Karpas-422 (cell line): ENCODE measurements at regions not wholly inside any gene's neighbourhood (a gene's known extent, or its start where the extent isn't known, plus 50 kb on each side); places are given as distances from the start of the nearest gene placed in this dataset.

Source experiments
- DNase-seq: peaks from one replicate; pipeline ENCODE4 v3.0.0-alpha.2; 2015
- H2AFZ ChIP-seq: fragments of 200-600 bp; sonication (generic); 2 replicates; pipeline ENCODE4 v1.6.1; 2014; ENCODE audit warnings: antibody characterized with exemption, low read length, mixed read lengths
- H3K27ac ChIP-seq: fragments of 200-600 bp; sonication (generic); 2 replicates; pipeline ENCODE4 v1.5.1; 2014; ENCODE audit warnings: mild to moderate bottlenecking, low read length, moderate library complexity
- H3K27me3 ChIP-seq: fragments of 200-600 bp; sonication (generic); 2 replicates; pipeline ENCODE4 v1.6.1; 2014; ENCODE audit warnings: low read length, mixed read lengths
- H3K36me3 ChIP-seq: fragments of 200-600 bp; sonication (generic); 2 replicates; pipeline ENCODE4 v1.6.1; 2014; ENCODE audit warnings: low read length, mixed read lengths; ENCODE audit not compliant: insufficient read depth
- H3K4me1 ChIP-seq: fragments of 200-600 bp; sonication (generic); 2 replicates; pipeline ENCODE4 v1.6.1; 2014; ENCODE audit warnings: mild to moderate bottlenecking, low read length, mixed read lengths
- H3K4me2 ChIP-seq: fragments of 200-600 bp; sonication (generic); 2 replicates; pipeline ENCODE4 v1.6.1; 2014; ENCODE audit warnings: low read length, low read depth, mild to moderate bottlenecking; ENCODE audit not compliant: poor library complexity, severe bottlenecking
- H3K4me3 ChIP-seq: fragments of 200-600 bp; sonication (generic); 2 replicates; pipeline ENCODE4 v1.5.1; 2014; ENCODE audit warnings: mild to moderate bottlenecking, antibody characterized with exemption, low read length, mixed read lengths
- H3K79me2 ChIP-seq: fragments of 200-600 bp; sonication (generic); 2 replicates; pipeline ENCODE4 v1.6.1; 2014; ENCODE audit warnings: mild to moderate bottlenecking, low read length, mixed read lengths
- H3K9ac ChIP-seq: fragments of 200-600 bp; sonication (generic); 2 replicates; pipeline ENCODE4 v1.6.0; 2014; ENCODE audit warnings: low read length
- H3K9me2 ChIP-seq: fragments of 200-600 bp; sonication (generic), shearing (Covaris generic); replicated peaks from 2 replicates; pipeline ENCODE4 v1.6.0; 2014; ENCODE audit warnings: mild to moderate bottlenecking, low read length, moderate library complexity; ENCODE audit not compliant: insufficient read depth
- H3K9me3 ChIP-seq: fragments of 300-700, 200-600 bp; sonication (generic); 2 replicates; pipeline ENCODE4 v1.6.1; 2014; ENCODE audit warnings: low read length, mixed read lengths
- H4K20me1 ChIP-seq: fragments of 200-600 bp; sonication (generic); 2 replicates; pipeline ENCODE4 v1.6.1; 2014; ENCODE audit warnings: mild to moderate bottlenecking, antibody characterized with exemption, low read length, low read depth; ENCODE audit not compliant: insufficient read depth

DNA sequence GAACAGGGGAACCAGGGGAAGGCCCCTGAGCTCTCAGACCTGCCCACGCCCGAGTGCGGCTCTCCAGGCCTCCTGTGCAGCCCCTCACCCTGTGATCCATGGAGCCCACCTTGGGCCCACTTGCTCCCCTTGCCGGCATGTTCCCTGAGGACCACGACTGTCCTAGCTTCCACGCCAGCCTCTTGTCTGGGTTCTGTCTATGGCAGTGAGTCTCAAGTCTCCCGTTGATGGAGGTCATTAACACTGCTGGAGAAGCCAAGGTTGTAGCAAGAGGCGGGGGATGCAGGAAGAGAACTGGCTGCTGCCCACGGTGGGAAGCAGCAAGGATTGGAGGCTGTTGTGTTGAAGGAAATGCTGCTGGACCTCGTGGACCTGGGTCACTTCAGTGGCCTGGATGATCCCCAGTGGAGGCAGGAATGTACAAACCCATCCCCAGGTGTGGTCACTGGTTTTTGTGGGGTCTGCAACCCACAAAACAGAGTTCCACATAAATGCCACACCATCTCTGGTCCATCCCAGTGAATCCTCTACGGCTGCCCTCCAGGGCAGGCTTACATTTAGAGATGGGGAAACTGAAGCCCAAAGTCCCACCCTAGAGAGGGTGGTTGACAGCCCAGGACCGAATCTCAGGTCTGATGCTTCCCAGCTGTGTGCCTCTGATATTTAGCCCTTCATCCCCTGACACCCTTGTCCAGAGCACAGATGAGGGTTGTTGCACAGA is 150.3 kb downstream of the NDUFA10 start:
- Histone ChIP-seq H3K27ac (no peak overlapping the region), H3K4me2 (no peak overlapping the region), H3K36me3 (no peaks in the 10 kb centered on the region), H3K79me2 (no peaks in the 10 kb centered on the region), H3K9me2 (no peaks in the 10 kb centered on the region), H2AFZ (no peak overlapping the region), H3K4me3 (no peak overlapping the region), H3K9me3 (no peaks in the 10 kb centered on the region), H3K27me3 (no peaks in the 10 kb centered on the region), H3K4me1 (peaks cover 4% of the 10 kb centered on the region), H4K20me1 (no peaks in the 10 kb centered on the region), H3K9ac (no peak overlapping the region)
- no peak for DNase-seq

DNA sequence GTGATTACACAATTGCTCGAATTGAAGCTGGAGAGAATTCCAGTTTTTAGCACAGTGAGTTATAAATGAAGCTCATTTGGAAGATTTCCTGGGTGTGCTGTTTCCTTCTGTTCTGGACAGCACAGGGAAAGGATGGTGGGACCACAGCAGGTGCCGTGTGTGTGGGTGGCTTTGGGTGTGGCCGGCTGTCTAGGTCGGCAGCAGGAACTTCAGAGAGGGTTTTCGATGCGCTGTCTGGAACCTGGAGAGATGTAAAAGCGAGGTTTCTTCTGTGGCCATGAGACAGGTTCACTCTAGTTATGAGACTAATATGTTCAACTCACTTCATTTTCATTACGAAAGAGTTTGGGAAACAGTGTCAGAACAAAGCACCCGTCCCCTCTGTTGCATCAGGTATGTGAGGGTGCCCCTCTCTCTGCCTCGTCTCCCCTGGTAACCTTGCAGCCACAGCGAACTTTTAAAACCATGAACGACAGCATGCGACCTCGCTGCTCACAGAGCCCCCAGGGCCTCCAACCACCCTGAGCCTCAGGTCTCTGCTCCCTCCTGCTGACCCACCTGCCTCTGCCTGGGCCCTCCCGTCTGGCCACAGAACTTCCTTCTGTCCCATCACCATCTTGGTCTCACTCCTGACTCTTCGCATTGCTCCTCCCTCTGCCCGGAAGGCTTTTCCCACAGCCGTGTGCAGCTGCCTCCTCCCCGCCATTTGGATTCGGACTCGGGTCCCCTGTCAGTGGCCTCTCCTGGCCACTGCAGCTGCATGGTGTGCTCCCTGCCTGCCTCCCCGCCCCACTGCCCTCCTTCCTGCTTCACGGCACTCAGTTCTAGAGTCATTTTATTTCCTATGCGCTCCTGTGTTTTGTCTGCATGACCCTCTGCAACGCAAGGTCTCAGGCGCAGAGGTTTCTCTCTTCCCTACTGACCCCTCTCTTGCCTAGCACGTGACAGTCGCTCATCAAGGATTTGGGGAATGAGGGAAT is 151.2 kb downstream of the NDUFA10 start:
- H3K9me2 ChIP-seq: no peaks in the 10 kb centered on the region
- no peak overlapping the region for H3K4me3 ChIP-seq
- no peaks in the 10 kb centered on the region for H3K36me3 ChIP-seq
- peaks cover 4% of the 10 kb centered on the region for H3K4me1 ChIP-seq
- no peak overlapping the region for H3K9ac ChIP-seq
- no peaks in the 10 kb centered on the region; the same call in 1 of the 2 replicates for H3K9me3 ChIP-seq
- no peaks in the 10 kb centered on the region for H4K20me1 ChIP-seq
- H3K4me2 ChIP-seq: no peak overlapping the region
- H3K27me3 ChIP-seq: no peaks in the 10 kb centered on the region
- no peaks in the 10 kb centered on the region for H3K79me2 ChIP-seq
- H2AFZ ChIP-seq: no peak overlapping the region
- DNase-seq: peak; percentile 25
- no peak overlapping the region for H3K27ac ChIP-seq

DNA sequence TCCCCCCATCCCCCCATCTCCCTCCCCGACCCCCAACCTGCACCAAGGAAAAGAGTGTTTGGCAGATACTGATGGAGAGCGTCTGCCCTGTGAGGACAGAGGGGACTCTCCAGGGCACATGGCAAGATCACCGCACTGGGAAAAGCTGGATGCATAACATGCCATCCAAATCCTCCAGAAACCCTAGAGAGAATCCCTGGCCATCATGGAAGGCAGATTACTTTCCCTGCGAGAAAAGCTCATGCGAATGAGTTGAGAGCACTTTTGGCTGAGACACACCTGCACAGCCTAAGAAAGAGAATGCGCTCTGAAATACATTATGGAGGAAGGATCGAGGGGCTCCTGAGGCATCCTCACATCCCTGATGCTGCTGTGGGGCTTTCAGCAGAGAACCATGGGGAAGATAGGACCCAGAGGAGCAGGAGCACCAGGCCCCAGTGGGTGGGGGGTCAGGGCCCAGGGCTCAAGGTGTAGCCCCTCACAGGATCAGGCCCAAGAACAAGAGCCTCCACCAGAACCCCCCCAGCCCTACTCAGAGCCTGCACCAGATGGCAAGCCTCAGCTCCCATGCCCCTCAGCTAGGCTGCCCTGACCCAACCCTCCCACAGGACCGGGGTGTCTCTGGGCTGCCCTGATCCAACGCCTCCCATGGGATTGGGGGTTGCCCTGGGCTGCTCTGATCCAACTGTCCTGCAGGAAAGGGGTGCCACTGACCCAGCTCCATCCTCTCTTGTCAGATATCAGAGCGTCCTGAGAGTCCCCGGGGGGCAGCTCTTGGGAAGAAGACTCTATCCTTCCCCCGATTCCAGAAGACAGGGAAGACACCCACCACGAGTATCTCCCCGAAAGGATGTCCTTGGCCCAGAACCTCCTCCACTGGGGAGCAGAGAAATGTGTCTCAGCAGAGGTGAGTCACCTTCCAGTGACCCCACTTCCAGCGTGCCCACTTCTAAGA is 153.4 kb downstream of the NDUFA10 start:
- Histone ChIP-seq H4K20me1 (no peaks in the 10 kb centered on the region), H3K4me2 (no peak overlapping the region), H3K79me2 (no peaks in the 10 kb centered on the region), H3K36me3 (no peaks in the 10 kb centered on the region), H3K9me2 (no peaks in the 10 kb centered on the region), H2AFZ (no peak overlapping the region), H3K9me3 (peaks cover 19% of the 10 kb centered on the region), H3K4me3 (no peak overlapping the region), H3K27me3 (no peaks in the 10 kb centered on the region), H3K9ac (no peak overlapping the region), H3K4me1 (no peaks in the 10 kb centered on the region), H3K27ac (no peak overlapping the region)
- no peak for DNase-seq

DNA sequence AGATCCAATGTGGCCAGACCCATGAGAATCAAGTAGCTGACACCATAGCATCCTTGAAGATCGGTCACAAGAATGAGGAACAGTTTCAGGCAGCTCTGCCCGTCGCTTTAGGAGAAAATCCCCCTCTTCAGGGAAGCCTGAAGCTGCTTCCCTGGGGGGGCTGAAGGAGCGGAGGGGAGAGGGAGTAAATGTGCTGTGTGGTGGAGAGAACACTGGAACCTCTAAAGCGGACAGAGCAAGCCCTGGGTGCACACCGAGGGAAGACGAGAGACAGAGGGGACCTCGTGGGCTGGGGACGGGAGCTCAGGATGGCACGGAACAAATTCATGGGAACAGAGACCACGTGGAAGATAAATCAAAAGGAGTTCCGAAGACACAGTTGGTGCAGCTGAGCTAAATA is 154.3 kb downstream of the NDUFA10 start:
- no peaks in the 10 kb centered on the region for H3K4me1 ChIP-seq
- H3K4me2 ChIP-seq: no peak overlapping the region
- H3K9me2 ChIP-seq: no peaks in the 10 kb centered on the region
- H3K4me3 ChIP-seq: no peak overlapping the region
- H3K27me3 ChIP-seq: no peaks in the 10 kb centered on the region
- H3K9me3 ChIP-seq: peaks cover 28% of the 10 kb centered on the region
- H4K20me1 ChIP-seq: no peaks in the 10 kb centered on the region
- DNase-seq: no peak
- H3K27ac ChIP-seq: no peak overlapping the region
- H3K9ac ChIP-seq: no peak overlapping the region
- H3K36me3 ChIP-seq: no peaks in the 10 kb centered on the region
- H2AFZ ChIP-seq: no peak overlapping the region
- no peaks in the 10 kb centered on the region for H3K79me2 ChIP-seq

DNA sequence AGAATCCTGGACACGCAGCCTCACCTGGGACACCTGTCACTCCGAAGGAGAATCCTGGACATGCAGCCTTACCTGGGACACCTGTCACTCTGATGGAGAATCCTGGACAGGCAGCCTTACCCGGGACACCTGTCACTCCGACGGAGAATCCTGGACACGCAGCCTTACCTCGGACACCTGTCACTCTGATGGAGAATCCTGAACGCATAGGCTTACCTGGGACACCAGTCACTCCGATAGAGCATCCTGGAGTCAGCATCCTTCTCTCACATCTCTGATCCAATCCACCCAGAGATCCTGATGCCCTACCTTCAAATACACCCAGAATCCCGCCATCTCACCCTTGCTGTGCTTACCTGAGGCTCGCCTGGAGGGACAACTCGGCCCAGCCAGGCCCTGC is 154.9 kb downstream of the NDUFA10 start:
- H3K36me3 ChIP-seq: no peaks in the 10 kb centered on the region
- no peak overlapping the region for H3K9ac ChIP-seq
- no peak overlapping the region for H3K27ac ChIP-seq
- no peaks in the 10 kb centered on the region for H3K79me2 ChIP-seq
- no peaks in the 10 kb centered on the region for H3K4me1 ChIP-seq
- peaks cover 29% of the 10 kb centered on the region for H3K9me3 ChIP-seq
- H3K4me2 ChIP-seq: no peak overlapping the region
- no peak overlapping the region for H2AFZ ChIP-seq
- H3K9me2 ChIP-seq: no peaks in the 10 kb centered on the region
- DNase-seq: no peak
- H3K4me3 ChIP-seq: no peak overlapping the region
- H4K20me1 ChIP-seq: no peaks in the 10 kb centered on the region
- H3K27me3 ChIP-seq: no peaks in the 10 kb centered on the region

- no peaks in the 10 kb centered on the region for H4K20me1 ChIP-seq
- H3K27ac ChIP-seq: no peak overlapping the region
- H3K4me2 ChIP-seq: no peak overlapping the region
- no peak overlapping the region for H3K9ac ChIP-seq
- DNase-seq: no peak
- H3K79me2 ChIP-seq: no peaks in the 10 kb centered on the region
- no peaks in the 10 kb centered on the region for H3K9me2 ChIP-seq
- no peak overlapping the region for H2AFZ ChIP-seq
- no peaks in the 10 kb centered on the region for H3K27me3 ChIP-seq
- H3K4me1 ChIP-seq: no peaks in the 10 kb centered on the region
- no peak overlapping the region for H3K4me3 ChIP-seq
- H3K36me3 ChIP-seq: no peaks in the 10 kb centered on the region
- H3K9me3 ChIP-seq: peaks cover 29% of the 10 kb centered on the region
These were observed 155.6 kb downstream of the NDUFA10 start for GRCh38 chr2:239869272-239870155.

- Histone ChIP-seq H2AFZ (no peak overlapping the region), H4K20me1 (no peaks in the 10 kb centered on the region), H3K27me3 (no peaks in the 10 kb centered on the region), H3K9me3 (peaks cover 29% of the 10 kb centered on the region), H3K9ac (no peak overlapping the region), H3K4me2 (no peak overlapping the region), H3K27ac (no peak overlapping the region), H3K4me1 (no peaks in the 10 kb centered on the region), H3K36me3 (no peaks in the 10 kb centered on the region), H3K4me3 (no peak overlapping the region), H3K9me2 (no peaks in the 10 kb centered on the region), H3K79me2 (no peaks in the 10 kb centered on the region)
- DNase-seq: no peak
These were observed 156.5 kb downstream of the NDUFA10 start for GRCh38 chr2:239868556-239869181.
